Activated B cell treated with CpG ODN at 0.5 μM for 24 hours (primary cell): ENCODE measurements at regions not wholly inside any gene's neighbourhood (a gene's known extent, or its start where the extent isn't known, plus 50 kb on each side); places are given as distances from the start of the nearest gene placed in this dataset.

Experiments used
- ATAC-seq: fragments of 200-7000 bp; cut with Tn5 transposase; one replicate; pipeline ENCODE4 v1.10.0; 2021; ENCODE audit warnings: low read depth, mild to moderate bottlenecking, moderate library complexity
- CTCF ChIA-PET: fragments of 350-600 bp; sonication (Branson Sonifier 250); formaldehyde crosslinking; loops from one replicate; lab custom pipeline; 2021; ENCODE audit warnings: antibody characterized with exemption; lab: Charles Lee
- POLR2A ChIA-PET: fragments of 350-600 bp; sonication (Branson Sonifier 250); formaldehyde crosslinking; loops from one replicate; lab custom pipeline; 2021; ENCODE audit warnings: antibody characterized with exemption; lab: Charles Lee
- DNase-seq: peaks from one replicate; pipeline ENCODE4 v3.0.0; 2022
- H3K27ac Mint-ChIP-seq: one replicate; pipeline ENCODE4 v1.8.0; 2020; ENCODE audit warnings: mixed read lengths
- H3K27me3 Mint-ChIP-seq: one replicate; pipeline ENCODE4 v1.8.0; 2021; ENCODE audit warnings: mixed read lengths
- H3K36me3 Mint-ChIP-seq: one replicate; pipeline ENCODE4 v1.8.0; 2021; ENCODE audit warnings: low read depth, mixed read lengths
- H3K4me1 Mint-ChIP-seq: one replicate; pipeline ENCODE4 v1.8.0; 2021; ENCODE audit warnings: mixed read lengths
- H3K4me3 Mint-ChIP-seq: one replicate; pipeline ENCODE4 v1.8.0; 2020; ENCODE audit warnings: mild to moderate bottlenecking, mixed read lengths
- H3K9me3 Mint-ChIP-seq: one replicate; pipeline ENCODE4 v1.8.0; 2020; ENCODE audit warnings: mixed read lengths
- CTCF ChIP-seq: fragments of 200-600 bp; IDR thresholded peaks from one replicate; pipeline ENCODE4 v1.8.0; 2022; ENCODE audit warnings: antibody characterized with exemption, mild to moderate bottlenecking
- intact Hi-C: fragments of 100-400 bp; cut with micrococcal nuclease; formaldehyde crosslinking; loops from one replicate; pipeline ENCODE4 v1.15.1; 2024

GRCh38 chr15:39510001-39510701 lies 70.7 kb upstream of the THBS1 start:
- H3K36me3 Mint-ChIP-seq = no peaks in the 10 kb centered on the region
- CTCF ChIA-PET = no interaction called here

GRCh38 chr15:39511000-39511915 lies 69.6 kb upstream of the THBS1 start:
- no peaks in the 10 kb centered on the region for H3K4me1 Mint-ChIP-seq
- peaks cover 2% of the 10 kb centered on the region for H3K27me3 Mint-ChIP-seq
- intact Hi-C loops = no loop called here
- H3K36me3 Mint-ChIP-seq = no peaks in the 10 kb centered on the region
- ATAC-seq = no peak
- H3K9me3 Mint-ChIP-seq = peaks cover 15% of the 10 kb centered on the region
- no peak for TF ChIP-seq CTCF
- no peak overlapping the region for H3K27ac Mint-ChIP-seq
- no peak overlapping the region for H3K4me3 Mint-ChIP-seq
- no peak for DNase-seq
- CTCF ChIA-PET = no interaction called here
- POLR2A ChIA-PET = no interaction called here

More at GRCh38 chr15:39510001-39510701, 70.7 kb upstream of the THBS1 start:
- intact Hi-C loops = no loop called here
- no peak overlapping the region for H3K4me3 Mint-ChIP-seq
- POLR2A ChIA-PET = no interaction called here
- no peaks in the 10 kb centered on the region for H3K4me1 Mint-ChIP-seq
- H3K27ac Mint-ChIP-seq = no peak overlapping the region
- ATAC-seq (no peak), DNase-seq (no peak)
- H3K27me3 Mint-ChIP-seq = peaks cover 2% of the 10 kb centered on the region
- peaks cover 10% of the 10 kb centered on the region for H3K9me3 Mint-ChIP-seq
- no peak for TF ChIP-seq CTCF

DNA sequence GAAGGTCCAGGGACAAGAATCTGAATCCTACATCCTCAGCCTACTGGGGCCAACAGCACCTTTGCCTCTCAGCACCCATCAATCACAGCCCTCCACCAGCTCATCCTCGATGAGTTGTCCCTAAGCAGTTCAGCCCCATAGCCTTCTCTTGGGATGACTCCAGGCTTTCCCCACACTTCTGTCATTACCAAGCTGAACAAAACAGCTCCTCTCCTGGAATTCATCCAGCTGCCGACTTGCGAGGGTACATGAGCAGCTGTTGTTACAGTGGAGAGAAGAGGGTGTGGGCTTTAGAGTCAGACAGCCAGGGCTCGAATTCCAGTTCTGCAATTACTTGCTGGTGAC lies 69.0 kb upstream of the THBS1 start:
- ATAC-seq = no peak
- Mint-ChIP-seq H3K4me3 (no peak overlapping the region), H3K36me3 (no peaks in the 10 kb centered on the region), H3K9me3 (peaks cover 15% of the 10 kb centered on the region), H3K27me3 (peaks cover 2% of the 10 kb centered on the region), H3K27ac (no peak overlapping the region), H3K4me1 (no peaks in the 10 kb centered on the region)
- no peak for TF ChIP-seq CTCF
- DNase-seq = no peak
- ChIA-PET CTCF (no interaction called here), POLR2A (no interaction called here)
- intact Hi-C loops = no loop called here

- peaks cover 2% of the 10 kb centered on the region for H3K27me3 Mint-ChIP-seq
- POLR2A ChIA-PET = no interaction called here
- no peak overlapping the region for H3K4me3 Mint-ChIP-seq
- TF ChIP-seq CTCF = no peak
- ATAC-seq (no peak), DNase-seq (no peak)
- intact Hi-C loops = no loop called here
- no peaks in the 10 kb centered on the region for H3K4me1 Mint-ChIP-seq
- H3K36me3 Mint-ChIP-seq = no peaks in the 10 kb centered on the region
- H3K9me3 Mint-ChIP-seq = peaks cover 15% of the 10 kb centered on the region
- H3K27ac Mint-ChIP-seq = no peak overlapping the region
- CTCF ChIA-PET = interaction anchor here (0.6 kb wide), 1 partner anchor 244 kb away, joined by 3 read pairs; no protein-coding TSS in a partner anchor
Measured at GRCh38 chr15:39512643-39513042, 68.2 kb upstream of the THBS1 start.

DNA sequence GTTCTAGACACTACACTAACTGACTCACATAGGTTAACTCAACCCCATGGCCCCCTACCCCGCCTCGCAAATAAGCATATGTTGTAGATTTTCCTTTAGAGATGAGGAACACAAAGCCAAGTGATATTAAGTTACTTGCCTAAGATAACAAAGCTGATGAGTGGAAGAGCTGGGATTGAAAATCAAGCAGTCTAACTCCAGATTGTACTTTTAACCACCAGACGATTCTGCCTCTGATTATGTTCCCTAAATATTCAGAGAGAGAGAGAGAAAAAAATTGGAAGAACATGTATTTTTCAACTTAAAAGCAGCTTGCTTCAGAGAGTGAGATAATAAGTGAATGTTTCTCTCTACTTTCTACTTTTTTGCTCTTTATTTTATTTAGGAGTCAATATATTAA lies 66.9 kb upstream of the THBS1 start:
- no peak for TF ChIP-seq CTCF
- Mint-ChIP-seq H3K36me3 (no peaks in the 10 kb centered on the region), H3K27me3 (peaks cover 2% of the 10 kb centered on the region), H3K4me3 (no peak overlapping the region), H3K27ac (no peak overlapping the region), H3K4me1 (no peaks in the 10 kb centered on the region), H3K9me3 (peaks cover 15% of the 10 kb centered on the region)
- DNase-seq (no peak), ATAC-seq (no peak)
- intact Hi-C loops = no loop called here
- ChIA-PET POLR2A (no interaction called here), CTCF (no interaction called here)
